KMS-11 (cell line): ENCODE measurements at regions not wholly inside any gene's neighbourhood (a gene's known extent, or its start where the extent isn't known, plus 50 kb on each side); places are given as distances from the start of the nearest gene placed in this dataset.

ENCODE experiments used
- H2AFZ ChIP-seq: fragments of 200-600 bp; sonication (generic); 2 replicates; pipeline ENCODE4 v1.6.1; 2016; ENCODE audit warnings: antibody characterized with exemption, mixed run types, low read depth
- H3K27ac ChIP-seq: fragments of 200-600 bp; sonication (generic); 2 replicates; pipeline ENCODE4 v1.6.1; 2016; ENCODE audit warnings: mild to moderate bottlenecking, mixed run types
- H3K27me3 ChIP-seq: fragments of 200-600 bp; sonication (generic); 2 replicates; pipeline ENCODE4 v1.6.1; 2017; ENCODE audit warnings: mild to moderate bottlenecking, low read depth, mixed run types, moderate library complexity; ENCODE audit not compliant: insufficient read depth
- H3K36me3 ChIP-seq: fragments of 200-600 bp; sonication (generic); 2 replicates; pipeline ENCODE4 v1.6.1; 2017; ENCODE audit warnings: mild to moderate bottlenecking, mixed run types; ENCODE audit not compliant: insufficient read depth
- H3K4me1 ChIP-seq: fragments of 200-600 bp; sonication (generic); 2 replicates; pipeline ENCODE4 v1.6.1; 2016; ENCODE audit warnings: mild to moderate bottlenecking, low read depth, mixed run types; ENCODE audit not compliant: poor library complexity, severe bottlenecking
- H3K4me2 ChIP-seq: fragments of 200-600 bp; sonication (generic); 2 replicates; pipeline ENCODE4 v1.7.0; 2016; ENCODE audit warnings: mild to moderate bottlenecking, mixed run types
- H3K4me3 ChIP-seq: fragments of 200-600 bp; sonication (generic); IDR thresholded peaks from 2 replicates; pipeline ENCODE4 v1.6.1; 2017; ENCODE audit warnings: low read depth, low read length, mixed read lengths; ENCODE audit not compliant: insufficient read depth
- H3K79me2 ChIP-seq: fragments of 200-600 bp; sonication (generic); 2 replicates; pipeline ENCODE4 v1.6.1; 2016; ENCODE audit warnings: low read depth, mixed run types; ENCODE audit not compliant: insufficient read depth
- H3K9ac ChIP-seq: fragments of 200-600 bp; sonication (generic); 2 replicates; pipeline ENCODE4 v1.6.1; 2016; ENCODE audit warnings: mild to moderate bottlenecking, mixed run types
- H4K20me1 ChIP-seq: fragments of 200-600 bp; sonication (generic); 2 replicates; pipeline ENCODE4 v1.6.1; 2016; ENCODE audit warnings: mild to moderate bottlenecking, mixed run types; ENCODE audit not compliant: insufficient read depth
- TF ChIP-seq, protein P1 (sequence below): fragments of 200-600 bp; sonication (generic); conservative IDR thresholded peaks from 2 replicates; pipeline ENCODE4 v1.6.1; 2017; ENCODE audit warnings: low read depth, mild to moderate bottlenecking, antibody characterized with exemption, low read length, moderate library complexity, mixed read lengths

GRCh38 chr3:14300721-14301399 is 101.5 kb upstream of the SLC6A6 start:
- no peaks in the 10 kb centered on the region for H3K27me3 ChIP-seq
- TF ChIP-seq, protein P1, sequence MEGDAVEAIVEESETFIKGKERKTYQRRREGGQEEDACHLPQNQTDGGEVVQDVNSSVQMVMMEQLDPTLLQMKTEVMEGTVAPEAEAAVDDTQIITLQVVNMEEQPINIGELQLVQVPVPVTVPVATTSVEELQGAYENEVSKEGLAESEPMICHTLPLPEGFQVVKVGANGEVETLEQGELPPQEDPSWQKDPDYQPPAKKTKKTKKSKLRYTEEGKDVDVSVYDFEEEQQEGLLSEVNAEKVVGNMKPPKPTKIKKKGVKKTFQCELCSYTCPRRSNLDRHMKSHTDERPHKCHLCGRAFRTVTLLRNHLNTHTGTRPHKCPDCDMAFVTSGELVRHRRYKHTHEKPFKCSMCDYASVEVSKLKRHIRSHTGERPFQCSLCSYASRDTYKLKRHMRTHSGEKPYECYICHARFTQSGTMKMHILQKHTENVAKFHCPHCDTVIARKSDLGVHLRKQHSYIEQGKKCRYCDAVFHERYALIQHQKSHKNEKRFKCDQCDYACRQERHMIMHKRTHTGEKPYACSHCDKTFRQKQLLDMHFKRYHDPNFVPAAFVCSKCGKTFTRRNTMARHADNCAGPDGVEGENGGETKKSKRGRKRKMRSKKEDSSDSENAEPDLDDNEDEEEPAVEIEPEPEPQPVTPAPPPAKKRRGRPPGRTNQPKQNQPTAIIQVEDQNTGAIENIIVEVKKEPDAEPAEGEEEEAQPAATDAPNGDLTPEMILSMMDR = no peak
- H3K4me3 ChIP-seq = no peak overlapping the region
- H2AFZ ChIP-seq = no peak overlapping the region
- no peaks in the 10 kb centered on the region for H3K36me3 ChIP-seq
- H3K4me2 ChIP-seq = no peak overlapping the region
- peaks cover 7% of the 10 kb centered on the region for H3K4me1 ChIP-seq
- no peak overlapping the region for H3K9ac ChIP-seq
- no peaks in the 10 kb centered on the region for H3K79me2 ChIP-seq
- H4K20me1 ChIP-seq = no peaks in the 10 kb centered on the region
- no peak overlapping the region for H3K27ac ChIP-seq

GRCh38 chr3:14301558-14301957 is 100.8 kb upstream of the SLC6A6 start:
- no peak overlapping the region for H3K4me2 ChIP-seq
- TF ChIP-seq, protein P1 = no peak

DNA sequence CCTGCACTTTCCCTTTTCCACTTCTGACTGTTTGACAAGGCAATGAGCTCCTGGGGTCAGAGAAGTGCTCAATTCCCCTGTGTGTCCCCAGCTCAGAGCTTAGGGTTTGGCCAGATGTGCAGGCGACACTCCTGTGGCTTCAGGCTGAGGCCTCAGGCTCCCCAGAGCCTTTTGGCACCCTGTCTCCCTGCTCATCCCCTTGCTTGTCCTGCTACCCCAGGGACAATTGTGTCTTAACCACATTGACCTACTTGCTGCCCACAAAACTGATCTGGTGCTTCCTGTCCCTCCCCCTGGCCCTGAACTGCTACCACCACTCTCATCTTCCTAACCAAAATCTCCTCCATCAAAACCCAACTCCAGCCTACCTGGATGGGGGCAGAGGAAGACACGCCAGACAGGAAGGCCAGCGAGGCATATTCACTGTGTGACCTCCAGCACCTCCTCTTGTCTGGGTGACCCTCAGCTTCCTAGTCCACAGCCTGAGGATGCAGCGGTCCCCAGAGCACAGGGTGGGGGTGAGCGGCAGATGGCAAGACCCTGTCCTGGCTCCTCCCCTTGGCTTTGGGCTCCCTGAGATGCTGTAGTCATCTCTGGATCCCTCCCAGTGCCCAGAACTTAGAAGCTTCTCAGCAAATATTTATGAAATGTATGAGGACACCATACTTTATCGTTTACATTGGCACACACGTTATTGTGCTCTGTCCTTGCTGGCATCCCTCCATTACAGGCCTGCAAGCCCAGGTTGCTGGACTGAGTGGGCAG is 98.9 kb upstream of the SLC6A6 start:
- H3K36me3 ChIP-seq = no peaks in the 10 kb centered on the region
- H2AFZ ChIP-seq = no peak overlapping the region
- H3K4me3 ChIP-seq = no peak overlapping the region
- peaks cover 7% of the 10 kb centered on the region for H3K4me1 ChIP-seq
- H3K79me2 ChIP-seq = no peaks in the 10 kb centered on the region
- no peaks in the 10 kb centered on the region for H4K20me1 ChIP-seq
- no peaks in the 10 kb centered on the region for H3K27me3 ChIP-seq
- no peak overlapping the region; the same call in 1 of the 2 replicates for H3K4me2 ChIP-seq
- TF ChIP-seq, protein P1 = no peak
- no peak overlapping the region for H3K9ac ChIP-seq
- no peak overlapping the region for H3K27ac ChIP-seq

More at GRCh38 chr3:14301558-14301957, 100.8 kb upstream of the SLC6A6 start:
- Histone ChIP-seq H4K20me1 (no peaks in the 10 kb centered on the region), H2AFZ (no peak overlapping the region), H3K9ac (no peak overlapping the region), H3K27ac (no peak overlapping the region), H3K27me3 (no peaks in the 10 kb centered on the region), H3K4me1 (peaks cover 7% of the 10 kb centered on the region), H3K79me2 (no peaks in the 10 kb centered on the region), H3K36me3 (no peaks in the 10 kb centered on the region), H3K4me3 (no peak overlapping the region)

DNA sequence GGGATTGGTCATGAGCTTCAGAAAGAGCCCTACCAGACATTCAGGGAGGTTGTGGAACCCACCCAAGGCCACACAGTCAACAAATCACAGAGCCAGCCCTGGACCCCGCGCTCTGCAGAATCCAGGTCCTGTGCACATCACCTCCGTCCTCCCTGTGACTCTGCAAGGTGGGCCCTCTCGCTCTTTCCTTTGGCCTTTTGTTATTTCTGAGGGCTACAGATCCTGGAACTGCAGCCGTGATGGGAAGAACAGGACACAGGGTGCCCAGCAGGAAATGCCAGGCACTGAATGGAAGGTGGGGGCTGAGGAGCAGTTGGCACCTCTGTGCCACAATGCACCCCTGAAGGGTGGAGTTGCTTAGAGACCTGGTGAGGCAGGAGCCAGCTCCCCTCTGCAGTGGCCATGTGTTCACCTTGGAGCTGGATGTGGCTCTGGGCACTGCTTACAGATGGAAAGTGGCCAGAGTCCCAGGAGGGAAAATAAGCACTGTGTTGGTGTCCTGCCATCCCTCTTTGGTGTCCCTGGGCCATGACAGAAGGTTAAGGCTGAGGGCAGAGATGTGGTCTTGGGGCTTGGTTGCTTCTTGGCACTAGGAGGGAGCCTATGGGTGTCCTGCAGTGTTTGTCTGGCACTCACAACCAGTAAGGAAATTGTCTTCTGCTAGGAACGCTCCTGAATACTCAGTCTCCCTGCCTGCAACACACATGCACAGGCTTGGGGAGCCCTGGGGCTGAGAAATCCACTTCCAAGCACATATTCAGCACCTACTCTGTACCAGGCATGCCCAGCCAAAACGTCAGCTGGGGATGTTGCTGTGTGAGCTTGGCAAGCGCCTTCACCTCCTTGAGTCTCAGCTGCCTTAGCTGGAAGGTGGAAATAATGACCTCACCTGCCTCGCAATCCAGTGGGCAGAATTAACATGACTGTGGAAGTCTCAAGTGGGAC is 98.0 kb upstream of the SLC6A6 start:
- no peak overlapping the region for H3K9ac ChIP-seq
- H3K4me3 ChIP-seq = no peak overlapping the region
- no peak overlapping the region for H2AFZ ChIP-seq
- H3K4me1 ChIP-seq = peaks cover 7% of the 10 kb centered on the region
- H3K4me2 ChIP-seq = no peak overlapping the region; the same call in 1 of the 2 replicates
- H3K27me3 ChIP-seq = no peaks in the 10 kb centered on the region
- TF ChIP-seq, protein P1 = no peak
- H3K36me3 ChIP-seq = no peaks in the 10 kb centered on the region
- no peaks in the 10 kb centered on the region for H4K20me1 ChIP-seq
- no peak overlapping the region for H3K27ac ChIP-seq
- H3K79me2 ChIP-seq = no peaks in the 10 kb centered on the region
